ENCODE measurements at regions not wholly inside any gene's neighbourhood (a gene's known extent, or its start where the extent isn't known, plus 50 kb on each side); places are given as distances from the start of the nearest gene placed in this dataset.
"Not testable (repeated sequence)": the region's sequence is repeated elsewhere in the genome, so short reads cannot be mapped to it uniquely, and the experiment has no call there.

DNA sequence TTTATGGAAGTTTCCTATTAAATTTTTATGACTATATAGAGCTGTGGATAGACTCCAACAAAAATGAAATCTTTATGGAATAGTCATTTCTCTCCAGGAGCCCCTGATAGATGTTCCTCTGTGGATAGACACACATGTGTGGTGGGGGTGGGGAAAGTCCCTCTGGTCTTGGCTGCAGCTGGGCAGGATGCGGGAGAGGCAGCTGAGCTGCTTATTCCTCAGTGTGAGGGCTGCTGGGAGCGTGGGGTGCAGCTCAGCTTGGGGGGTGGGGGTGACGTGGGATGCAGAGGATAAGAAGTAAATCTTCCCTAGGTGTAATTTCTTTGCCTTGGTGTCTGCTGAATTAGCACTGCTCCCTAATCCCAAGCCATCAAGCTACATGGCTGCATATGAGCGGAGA lies 192.8 kb upstream of the PLGLB2 start:
- not testable (repeated sequence) for H3K36me3 Mint-ChIP-seq; H3K27ac Mint-ChIP-seq; H3K9me3 Mint-ChIP-seq (ENCODE audit: low read depth); H3K4me3 Mint-ChIP-seq; H3K4me1 Mint-ChIP-seq (ENCODE audit: low read depth); H3K27me3 Mint-ChIP-seq

DNA sequence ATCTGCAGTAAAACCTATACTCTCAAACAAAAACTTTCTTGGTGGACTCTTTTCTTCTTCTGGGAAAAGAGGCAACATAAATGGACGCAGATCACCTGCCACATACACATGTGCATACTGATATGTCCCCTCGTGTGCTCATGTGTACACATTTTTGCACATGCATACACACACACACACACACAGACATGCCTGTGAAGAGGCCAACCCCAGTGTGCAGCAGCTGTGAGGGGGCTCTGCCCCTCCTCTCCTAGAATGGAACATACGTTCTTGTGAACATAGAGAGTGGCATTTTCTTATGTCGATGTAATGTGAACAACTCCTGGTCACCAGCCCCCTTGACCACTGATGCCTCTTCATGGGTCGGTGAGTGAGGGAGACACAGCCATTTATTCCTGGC lies 188.9 kb upstream of the PLGLB2 start:
- H3K36me3 Mint-ChIP-seq; H3K27me3 Mint-ChIP-seq; H3K4me3 Mint-ChIP-seq; H3K27ac Mint-ChIP-seq; H3K9me3 Mint-ChIP-seq (ENCODE audit: low read depth); H3K4me1 Mint-ChIP-seq (ENCODE audit: low read depth): not testable (repeated sequence)

DNA sequence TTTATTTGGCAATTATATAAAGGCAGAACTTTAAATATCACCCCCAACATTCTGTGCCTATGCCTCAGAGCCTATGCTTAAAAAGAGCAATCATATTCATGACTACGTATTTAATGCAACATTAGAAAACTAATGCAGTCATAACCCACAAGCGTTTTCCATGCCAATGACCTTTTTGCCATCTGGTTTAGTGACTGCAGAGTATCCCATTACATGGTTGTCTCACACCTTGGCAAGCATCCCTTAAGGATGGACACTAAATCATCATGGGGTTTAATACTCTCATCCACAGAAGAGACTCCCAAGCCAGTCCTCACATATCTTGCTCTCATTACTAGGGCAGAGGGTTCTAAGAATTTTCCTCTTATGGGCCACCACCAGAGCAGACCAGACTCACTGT lies 188.2 kb upstream of the PLGLB2 start:
- not testable (repeated sequence) for H3K9me3 Mint-ChIP-seq (ENCODE audit: low read depth); H3K4me1 Mint-ChIP-seq (ENCODE audit: low read depth); H3K4me3 Mint-ChIP-seq; H3K36me3 Mint-ChIP-seq; H3K27ac Mint-ChIP-seq; H3K27me3 Mint-ChIP-seq

DNA sequence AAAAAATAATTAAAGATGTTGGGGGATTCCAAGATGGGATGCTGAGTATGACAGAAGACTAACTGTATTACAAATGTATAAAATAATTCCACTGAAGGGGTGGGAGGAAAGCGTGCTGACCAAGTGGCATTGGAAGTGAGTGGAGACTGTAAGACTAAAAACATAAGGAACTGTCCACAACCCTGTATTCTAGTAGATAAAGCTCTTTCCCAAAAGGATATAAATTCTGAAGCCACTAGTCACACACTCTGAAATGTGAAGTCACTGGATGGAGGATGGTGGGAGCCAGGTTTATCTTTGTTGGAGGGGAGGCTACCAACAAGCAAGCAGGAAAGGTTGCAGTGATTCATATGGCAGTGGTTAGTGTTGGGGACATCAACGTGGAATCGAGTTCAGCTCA lies 182.8 kb upstream of the PLGLB2 start:
- not testable (repeated sequence) for H3K9me3 Mint-ChIP-seq (ENCODE audit: low read depth)
- H3K27ac Mint-ChIP-seq: peak overlapping the region; percentile 28

DNA sequence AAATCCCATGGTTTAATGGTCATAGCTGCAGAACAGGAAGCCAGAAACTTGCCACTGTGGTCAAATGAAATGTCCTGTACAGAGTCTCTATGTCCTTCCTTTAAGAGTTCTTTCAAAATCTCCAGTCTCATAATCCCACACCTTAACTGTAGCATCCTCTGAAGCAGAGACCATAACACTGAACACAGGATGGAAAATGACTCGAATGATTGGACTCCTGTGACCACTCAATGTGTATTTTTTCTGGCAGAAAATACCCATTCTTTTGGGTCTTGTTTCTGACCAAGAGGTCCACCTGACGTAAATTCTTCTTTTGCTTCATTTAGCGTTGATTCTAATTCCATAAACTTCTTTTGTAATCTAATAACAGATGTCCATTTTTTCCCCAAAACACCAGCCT lies 181.4 kb upstream of the PLGLB2 start:
- H3K27me3 Mint-ChIP-seq; H3K36me3 Mint-ChIP-seq; H3K9me3 Mint-ChIP-seq (ENCODE audit: low read depth); H3K4me3 Mint-ChIP-seq: not testable (repeated sequence)
- Mint-ChIP-seq H3K27ac (peak overlapping the region; percentile 64), H3K4me1 (ENCODE audit: low read depth) (peaks cover 17% of the 10 kb centered on the region)

More for the DNA sequence above, 182.8 kb upstream of the PLGLB2 start:
- not testable (repeated sequence) for H3K27me3 Mint-ChIP-seq, H3K36me3 Mint-ChIP-seq, H3K4me3 Mint-ChIP-seq
- peaks cover 16% of the 10 kb centered on the region for H3K4me1 Mint-ChIP-seq (ENCODE audit: low read depth)

DNA sequence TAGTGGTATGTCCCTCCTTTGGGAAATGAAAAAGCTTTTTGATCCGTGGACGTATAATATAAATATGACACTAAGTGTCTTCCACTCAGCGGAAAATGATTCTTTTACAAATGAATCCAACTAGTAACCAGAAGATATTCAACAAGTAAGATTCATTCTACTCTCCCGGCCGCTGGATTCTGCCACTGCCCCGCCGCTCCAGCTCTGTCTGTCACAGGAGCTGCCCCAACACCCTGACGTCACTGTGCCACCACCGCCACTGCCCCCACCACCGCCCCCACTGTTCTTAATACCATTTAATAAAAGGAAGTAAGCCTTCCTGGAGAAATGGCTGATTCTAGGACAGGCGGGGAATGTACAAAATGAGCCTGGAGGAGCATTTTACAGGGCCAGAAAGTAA lies 180.8 kb upstream of the PLGLB2 start:
- not testable (repeated sequence) for H3K36me3 Mint-ChIP-seq; H3K27me3 Mint-ChIP-seq; H3K9me3 Mint-ChIP-seq (ENCODE audit: low read depth); H3K27ac Mint-ChIP-seq; H3K4me3 Mint-ChIP-seq
- H3K4me1 Mint-ChIP-seq (ENCODE audit: low read depth): peaks cover 17% of the 10 kb centered on the region

DNA sequence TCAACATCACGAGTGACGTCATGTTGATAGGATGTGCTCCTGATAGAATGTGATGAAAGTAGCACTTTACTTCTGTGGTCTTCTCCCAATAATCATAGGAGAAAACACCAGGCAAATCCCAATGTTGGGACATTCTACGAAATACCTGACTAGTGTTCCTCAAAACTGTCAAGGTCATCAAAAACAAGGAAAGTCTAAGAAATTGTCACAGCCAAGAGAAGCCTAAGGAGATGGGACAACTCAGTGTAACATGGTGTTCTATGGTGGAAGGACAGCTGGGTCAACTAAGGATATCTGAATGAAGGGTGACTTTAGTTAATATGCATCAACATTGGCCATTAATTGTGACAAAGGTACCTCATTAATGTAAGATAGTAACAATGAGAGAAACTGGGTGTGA lies 180.0 kb upstream of the PLGLB2 start:
- H3K36me3 Mint-ChIP-seq; H3K9me3 Mint-ChIP-seq (ENCODE audit: low read depth); H3K27ac Mint-ChIP-seq; H3K27me3 Mint-ChIP-seq; H3K4me3 Mint-ChIP-seq: not testable (repeated sequence)
- H3K4me1 Mint-ChIP-seq (ENCODE audit: low read depth): peaks cover 17% of the 10 kb centered on the region

DNA sequence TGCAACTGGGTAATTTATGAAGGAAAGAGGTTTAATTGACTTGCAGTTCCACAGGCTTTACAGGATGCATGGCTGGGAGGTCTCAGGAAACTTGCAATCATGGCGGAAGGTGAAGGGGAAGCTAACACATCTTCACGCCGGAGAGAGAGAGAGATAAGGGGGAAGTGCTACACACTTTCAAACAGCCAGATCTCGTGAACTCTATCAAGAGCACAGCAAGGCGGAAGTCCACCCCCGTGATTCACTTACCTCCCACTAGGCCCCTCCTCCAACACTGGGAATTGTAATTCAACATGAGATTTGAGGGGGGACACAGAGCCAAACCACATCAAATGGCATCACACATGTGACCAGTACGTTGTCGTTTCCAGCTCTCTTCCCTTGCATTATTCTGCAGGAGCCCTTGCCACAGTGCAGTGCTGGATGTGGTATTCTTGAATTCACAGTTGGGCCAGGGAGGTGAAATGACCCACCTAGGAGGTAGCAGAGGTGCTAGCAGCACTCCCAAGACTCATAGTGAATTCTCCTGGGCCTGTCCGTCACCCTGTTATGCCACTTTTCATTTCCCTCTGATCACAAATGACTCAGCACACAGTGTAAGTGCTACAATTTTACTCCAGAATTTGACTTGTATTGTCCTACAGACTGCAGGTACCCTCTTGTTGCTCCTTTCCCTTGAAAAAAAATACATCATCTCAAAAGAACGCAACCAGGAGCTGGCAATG lies 179.2 kb upstream of the PLGLB2 start:
- not testable (repeated sequence) for H3K9me3 Mint-ChIP-seq (ENCODE audit: low read depth); H3K27me3 Mint-ChIP-seq; H3K36me3 Mint-ChIP-seq; H3K4me3 Mint-ChIP-seq
- Mint-ChIP-seq H3K4me1 (ENCODE audit: low read depth) (peaks cover 17% of the 10 kb centered on the region), H3K27ac (peak overlapping the region; percentile 86)

DNA sequence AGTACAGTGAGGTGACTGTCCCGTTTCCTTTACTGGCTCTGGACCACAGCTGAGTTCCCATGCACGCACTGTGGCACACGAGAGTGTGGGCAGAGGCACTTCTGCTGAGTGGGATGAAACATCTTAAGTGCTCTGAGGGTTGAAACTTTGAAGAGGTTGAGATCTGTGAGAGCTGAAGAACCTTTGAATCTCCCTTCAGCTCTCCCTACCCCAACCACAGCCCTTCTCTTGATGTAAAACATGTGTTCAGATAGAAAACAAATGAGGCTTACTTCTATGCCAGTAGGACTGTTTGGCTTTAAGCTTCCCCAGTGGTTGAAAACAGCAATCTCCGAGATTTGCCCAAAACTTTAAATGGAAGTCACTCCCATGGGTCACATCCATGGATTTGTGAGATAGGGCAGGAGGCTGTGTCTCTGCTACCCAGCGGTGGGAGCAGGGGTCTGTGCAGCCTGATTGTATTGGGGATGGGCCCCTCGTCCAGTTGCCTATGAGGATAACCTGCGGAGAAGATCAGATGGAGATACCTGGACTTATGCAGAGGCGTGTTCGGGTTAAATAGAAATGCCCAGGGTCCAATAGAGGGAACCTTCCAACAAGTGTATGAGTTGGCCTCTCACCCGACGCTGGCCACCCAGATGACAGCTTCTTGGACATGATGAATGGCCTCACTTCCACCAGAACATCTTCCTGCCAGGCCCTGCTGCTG lies 178.0 kb upstream of the PLGLB2 start:
- H3K27ac Mint-ChIP-seq: peak overlapping the region; percentile 96
- H3K27me3 Mint-ChIP-seq; H3K9me3 Mint-ChIP-seq (ENCODE audit: low read depth); H3K36me3 Mint-ChIP-seq: not testable (repeated sequence)
- H3K4me3 Mint-ChIP-seq: peak overlapping the region; percentile 68
- peaks cover 15% of the 10 kb centered on the region for H3K4me1 Mint-ChIP-seq (ENCODE audit: low read depth)

DNA sequence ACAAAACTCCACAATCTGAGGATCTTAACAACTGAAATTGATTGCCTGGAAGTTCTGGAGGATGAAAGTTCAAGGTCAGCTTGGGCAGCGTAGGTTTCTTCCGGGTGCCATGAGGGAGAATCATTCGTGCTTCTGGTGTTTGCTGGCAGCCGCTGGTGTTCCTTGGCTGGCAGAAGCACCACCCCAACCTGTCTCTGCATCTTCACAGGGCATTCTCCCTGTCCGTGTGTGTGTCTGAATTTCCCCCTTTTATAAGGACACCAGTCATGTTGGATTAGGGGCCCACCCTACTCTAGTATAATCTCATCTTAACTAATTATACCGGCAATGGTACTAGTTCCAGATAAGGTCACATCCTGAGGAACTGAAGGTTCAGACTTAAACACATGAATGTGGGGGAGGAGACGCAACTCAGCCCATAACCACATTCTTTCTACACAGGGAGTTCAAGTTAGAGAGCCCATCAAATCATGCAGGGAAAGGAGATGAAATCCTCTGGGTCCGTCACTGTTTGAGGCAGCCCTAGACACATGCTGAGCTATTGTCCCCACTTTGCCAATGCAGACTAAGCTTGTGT lies 175.9 kb upstream of the PLGLB2 start:
- not testable (repeated sequence) for H3K36me3 Mint-ChIP-seq; H3K4me3 Mint-ChIP-seq; H3K9me3 Mint-ChIP-seq (ENCODE audit: low read depth); H3K27me3 Mint-ChIP-seq; H3K27ac Mint-ChIP-seq
- peaks cover 20% of the 10 kb centered on the region for H3K4me1 Mint-ChIP-seq (ENCODE audit: low read depth)

DNA sequence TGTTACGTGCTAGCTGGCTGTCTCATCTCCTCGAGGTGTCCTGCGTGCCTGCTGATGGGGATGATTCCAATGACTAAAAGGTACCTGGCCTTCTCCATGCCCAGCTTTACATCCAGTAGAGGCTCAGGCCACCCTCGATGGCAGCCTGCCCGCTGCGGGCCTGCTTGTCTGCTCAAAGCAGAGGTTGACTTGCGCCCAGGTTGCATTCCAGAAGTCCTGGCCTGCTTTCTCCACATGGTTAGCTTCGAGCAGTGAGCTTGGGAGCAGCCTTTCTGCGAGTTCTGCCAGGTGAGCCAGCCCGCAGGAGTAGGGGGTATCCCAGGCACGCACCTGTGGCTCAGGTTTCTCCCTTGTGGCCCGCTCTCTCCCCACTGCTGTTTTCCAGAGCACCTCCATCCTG lies 175.0 kb upstream of the PLGLB2 start:
- H3K36me3 Mint-ChIP-seq; H3K4me3 Mint-ChIP-seq; H3K27me3 Mint-ChIP-seq; H3K27ac Mint-ChIP-seq; H3K9me3 Mint-ChIP-seq (ENCODE audit: low read depth): not testable (repeated sequence)
- peaks cover 20% of the 10 kb centered on the region for H3K4me1 Mint-ChIP-seq (ENCODE audit: low read depth)

DNA sequence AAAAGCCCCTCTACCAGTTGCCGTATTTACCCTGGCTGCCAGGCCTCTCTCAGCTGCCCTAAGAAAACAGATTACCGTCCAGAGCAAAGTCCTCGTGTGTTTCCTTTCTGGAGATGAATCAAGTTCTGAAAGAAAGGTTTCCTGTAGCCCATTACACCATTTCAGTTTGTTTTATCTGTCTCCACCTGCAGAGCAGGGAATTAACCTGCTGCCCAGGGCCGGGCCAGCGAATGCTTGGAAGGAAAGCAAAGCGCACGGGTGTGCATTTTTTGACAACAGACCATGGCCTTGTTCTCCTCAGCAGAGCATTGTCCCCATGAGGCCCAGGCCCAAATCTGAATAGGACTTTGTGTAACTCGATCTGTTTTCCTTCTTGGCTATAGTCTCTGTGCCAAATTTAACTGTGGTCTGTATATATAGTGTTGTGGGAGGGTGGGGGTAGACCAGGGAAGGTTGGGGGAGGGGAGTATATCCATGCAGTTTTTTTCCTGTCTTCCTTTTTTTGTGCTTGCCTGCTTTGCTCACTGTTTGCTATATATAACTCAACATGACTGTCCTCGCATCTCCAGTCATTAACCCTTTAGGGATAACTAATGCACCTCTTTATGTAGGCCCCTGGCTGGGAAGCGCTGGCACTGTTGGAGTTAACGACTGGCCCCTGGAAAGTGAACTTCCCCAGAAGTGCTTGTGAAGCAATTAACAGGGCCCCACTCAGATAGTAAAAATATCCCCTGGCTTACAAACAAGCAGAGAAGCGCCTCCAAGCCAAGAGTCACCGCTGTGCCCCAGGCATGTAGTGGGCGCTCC lies 174.3 kb upstream of the PLGLB2 start:
- H3K36me3 Mint-ChIP-seq; H3K9me3 Mint-ChIP-seq (ENCODE audit: low read depth); H3K27me3 Mint-ChIP-seq; H3K4me3 Mint-ChIP-seq; H3K27ac Mint-ChIP-seq: not testable (repeated sequence)
- H3K4me1 Mint-ChIP-seq (ENCODE audit: low read depth): peaks cover 16% of the 10 kb centered on the region

DNA sequence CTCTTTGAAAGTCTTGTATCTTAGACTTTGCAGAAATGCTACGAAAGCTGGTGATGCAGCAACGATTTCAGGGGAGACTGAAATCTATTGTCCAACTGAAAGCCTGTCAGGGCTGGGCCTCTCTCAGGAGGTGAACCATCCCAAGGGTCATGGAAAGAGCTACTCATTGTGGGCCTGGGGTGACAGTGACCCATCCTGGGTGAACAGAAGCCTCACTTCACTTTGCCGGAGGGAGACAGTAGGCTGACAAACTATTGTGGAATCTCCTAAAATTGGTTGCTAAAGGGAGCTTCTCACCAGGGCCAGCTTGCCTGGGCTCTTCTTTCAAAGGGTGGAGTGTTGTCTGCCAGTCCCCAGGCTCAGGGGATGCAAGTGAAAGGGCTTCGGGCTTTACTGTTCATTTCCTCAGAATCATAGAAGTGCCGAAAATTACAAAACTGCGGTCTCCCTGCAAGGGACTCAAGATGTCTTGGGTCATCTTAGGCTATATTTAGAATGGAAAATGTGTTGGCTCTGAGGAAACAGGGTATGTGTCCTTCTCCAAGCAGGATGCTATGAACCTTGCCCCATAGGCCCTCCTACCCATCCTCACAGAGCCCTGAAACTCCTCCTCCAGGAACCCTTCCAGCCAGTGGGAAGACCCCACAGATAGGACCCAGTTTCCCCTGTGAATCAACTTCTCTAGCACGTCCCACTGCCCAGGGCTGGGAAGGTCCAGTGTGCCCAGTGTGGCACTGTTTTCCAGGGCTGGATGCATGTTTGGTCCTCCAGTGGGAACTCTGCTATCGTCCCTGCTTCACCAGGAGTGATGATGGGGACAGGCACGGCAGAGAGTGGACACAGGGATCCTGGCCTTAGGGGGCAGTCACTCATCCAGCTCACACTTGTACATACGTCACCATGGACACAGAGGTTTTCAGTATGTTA lies 173.4 kb upstream of the PLGLB2 start:
- H3K36me3 Mint-ChIP-seq; H3K27me3 Mint-ChIP-seq; H3K9me3 Mint-ChIP-seq (ENCODE audit: low read depth); H3K27ac Mint-ChIP-seq; H3K4me3 Mint-ChIP-seq: not testable (repeated sequence)
- H3K4me1 Mint-ChIP-seq (ENCODE audit: low read depth): peaks cover 10% of the 10 kb centered on the region

DNA sequence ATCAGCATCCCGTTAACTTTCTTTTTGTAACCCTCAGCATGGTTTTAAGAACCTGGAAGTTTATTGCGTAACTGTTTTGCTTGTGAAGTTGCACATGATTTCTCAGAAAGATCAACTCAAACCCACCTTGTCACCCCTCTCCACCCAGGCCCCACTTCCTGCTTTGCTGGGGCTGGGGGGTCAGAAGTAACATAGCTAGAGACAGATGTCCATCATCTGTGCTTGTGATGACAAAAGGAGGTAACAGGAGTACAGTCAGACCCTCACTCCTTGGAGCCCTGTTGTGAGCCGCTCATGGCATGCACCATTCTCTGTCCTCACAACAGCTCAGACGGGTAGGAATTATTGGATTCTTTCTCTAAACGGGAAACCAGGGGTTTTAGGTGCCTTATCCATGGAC lies 172.7 kb upstream of the PLGLB2 start:
- H3K9me3 Mint-ChIP-seq (ENCODE audit: low read depth); H3K27me3 Mint-ChIP-seq; H3K4me3 Mint-ChIP-seq; H3K36me3 Mint-ChIP-seq; H3K4me1 Mint-ChIP-seq (ENCODE audit: low read depth): not testable (repeated sequence)
- peak overlapping the region; percentile 50 for H3K27ac Mint-ChIP-seq

DNA sequence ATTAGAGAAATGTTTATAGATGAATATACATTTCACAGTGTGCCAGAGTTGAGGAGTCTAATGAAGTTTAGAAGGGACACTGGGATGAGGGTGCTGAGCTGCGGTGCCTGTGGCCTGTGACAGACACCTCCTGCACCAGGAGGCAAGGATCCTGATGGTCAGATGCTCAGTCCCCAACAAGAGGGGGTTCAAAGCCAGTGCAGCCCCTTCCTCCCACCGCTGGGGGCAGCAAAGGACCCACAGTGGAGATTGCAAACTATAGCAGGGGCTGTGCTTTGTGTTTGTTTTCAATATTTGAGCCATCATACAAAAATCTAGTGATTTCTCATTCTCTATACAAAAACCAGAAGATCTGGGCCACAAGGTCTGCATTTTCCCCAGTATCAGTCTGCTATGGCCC lies 170.5 kb upstream of the PLGLB2 start:
- not testable (repeated sequence) for H3K4me1 Mint-ChIP-seq (ENCODE audit: low read depth); H3K4me3 Mint-ChIP-seq; H3K9me3 Mint-ChIP-seq (ENCODE audit: low read depth); H3K27me3 Mint-ChIP-seq; H3K36me3 Mint-ChIP-seq; H3K27ac Mint-ChIP-seq
